GM12891 (cell line): ENCODE measurements at regions not wholly inside any gene's neighbourhood (a gene's known extent, or its start where the extent isn't known, plus 50 kb on each side); places are given as distances from the start of the nearest gene placed in this dataset.

Source experiments
- POLR2A ChIP-seq: IDR thresholded peaks from 2 replicates; pipeline ENCODE4 v1.6.1; 2011; ENCODE audit warnings: low read depth, low read length, control low read depth
- SPI1 ChIP-seq: IDR thresholded peaks from 2 replicates; pipeline ENCODE4 v1.6.1; 2011; ENCODE audit warnings: low read depth, low read length, control low read depth
- TAF1 ChIP-seq: IDR thresholded peaks from 2 replicates; pipeline ENCODE4 v1.6.1; 2011; ENCODE audit warnings: low read depth, low read length, control low read depth

DNA sequence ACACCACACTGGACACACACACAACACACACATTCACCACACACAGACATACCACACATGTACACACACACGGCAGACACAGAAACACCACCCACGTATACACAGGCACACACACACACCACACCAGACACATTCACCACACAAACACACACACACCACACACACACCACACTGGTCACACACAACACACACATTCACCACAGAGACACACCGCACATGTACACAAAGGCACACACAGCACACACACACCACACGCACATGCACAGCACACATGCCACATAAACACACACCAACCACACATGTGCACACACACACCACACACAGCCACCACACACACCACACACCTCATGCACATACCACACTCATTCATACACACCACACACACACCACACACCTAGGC, 84.2 kb upstream of the PRR5 start:
- TF ChIP-seq POLR2A (no peak), SPI1 (no peak), TAF1 (no peak)
